ENCODE measurements at regions not wholly inside any gene's neighbourhood (a gene's known extent, or its start where the extent isn't known, plus 50 kb on each side); places are given as distances from the start of the nearest gene placed in this dataset.

DNA sequence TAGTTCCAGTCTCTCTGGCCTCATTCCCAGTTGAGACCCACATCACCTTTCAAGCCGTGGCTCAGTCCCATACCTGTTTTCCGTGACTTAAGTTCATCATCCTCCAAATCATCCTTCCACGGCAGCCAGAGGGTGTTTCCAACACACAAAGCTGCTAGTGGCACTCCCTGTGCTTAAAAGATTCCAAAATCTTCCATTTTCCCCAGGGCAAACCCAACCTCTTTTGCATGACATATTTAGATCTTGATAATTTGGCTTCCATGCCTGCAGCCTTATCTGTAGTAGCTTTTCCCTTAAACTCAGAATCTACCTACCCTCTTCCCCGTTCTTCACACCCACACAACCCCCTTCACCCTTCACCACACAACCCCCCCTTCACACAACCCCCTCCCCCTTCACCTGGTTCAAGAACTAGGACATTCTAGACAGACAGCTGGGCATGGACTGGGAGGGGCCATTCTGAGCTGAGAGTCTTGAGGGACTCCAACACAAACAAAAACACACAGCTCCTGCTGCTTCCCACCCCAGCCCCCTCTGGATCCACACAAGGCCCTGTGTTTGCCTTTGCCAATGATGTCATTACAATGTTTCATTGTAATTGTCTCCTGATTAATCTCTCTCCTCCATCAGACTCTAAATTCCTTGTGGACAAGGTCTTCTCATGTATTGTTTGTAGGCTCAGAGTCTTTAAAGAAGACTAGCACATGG, 268.2 kb downstream of the SH3GL2 start:
- Histone ChIP-seq H3K9me2 (replicated peaks; ENCODE audit: insufficient read depth, low read length) (no peaks in the 10 kb centered on the region), H3K79me2 (ENCODE audit: low read length) (no peaks in the 10 kb centered on the region), H2AFZ (ENCODE audit: low read length) (no peak overlapping the region), H3K9me3 (replicated peaks; ENCODE audit: insufficient read depth, low read length) (no peaks in the 10 kb centered on the region), H3K4me2 (ENCODE audit: low read depth, low read length) (no peak overlapping the region), H3K27ac (ENCODE audit: low read length) (no peak overlapping the region), H3F3A (ENCODE audit: insufficient read depth, low read length) (no peaks in the 10 kb centered on the region), H3K4me3 (ENCODE audit: low read length) (no peak overlapping the region), H3K27me3 (replicated peaks; ENCODE audit: insufficient read depth, low read length) (no peaks in the 10 kb centered on the region), H3K36me3 (replicated peaks; ENCODE audit: insufficient read depth, low read length) (no peaks in the 10 kb centered on the region), H4K20me1 (ENCODE audit: insufficient read depth, low read length) (no peaks in the 10 kb centered on the region), H3K4me1 (ENCODE audit: low read length) (no peaks in the 10 kb centered on the region), H3K9ac (ENCODE audit: low read length) (no peak overlapping the region)
- TF ChIP-seq EZH2phosphoT487 (IDR thresholded peaks at IDR 0.05; ENCODE audit: low read length), result no peak
- no peak for TF ChIP-seq EZH2 (optimal IDR thresholded peaks at IDR 0.05; ENCODE audit: low read depth, low read length)
- TF ChIP-seq, protein P1, sequence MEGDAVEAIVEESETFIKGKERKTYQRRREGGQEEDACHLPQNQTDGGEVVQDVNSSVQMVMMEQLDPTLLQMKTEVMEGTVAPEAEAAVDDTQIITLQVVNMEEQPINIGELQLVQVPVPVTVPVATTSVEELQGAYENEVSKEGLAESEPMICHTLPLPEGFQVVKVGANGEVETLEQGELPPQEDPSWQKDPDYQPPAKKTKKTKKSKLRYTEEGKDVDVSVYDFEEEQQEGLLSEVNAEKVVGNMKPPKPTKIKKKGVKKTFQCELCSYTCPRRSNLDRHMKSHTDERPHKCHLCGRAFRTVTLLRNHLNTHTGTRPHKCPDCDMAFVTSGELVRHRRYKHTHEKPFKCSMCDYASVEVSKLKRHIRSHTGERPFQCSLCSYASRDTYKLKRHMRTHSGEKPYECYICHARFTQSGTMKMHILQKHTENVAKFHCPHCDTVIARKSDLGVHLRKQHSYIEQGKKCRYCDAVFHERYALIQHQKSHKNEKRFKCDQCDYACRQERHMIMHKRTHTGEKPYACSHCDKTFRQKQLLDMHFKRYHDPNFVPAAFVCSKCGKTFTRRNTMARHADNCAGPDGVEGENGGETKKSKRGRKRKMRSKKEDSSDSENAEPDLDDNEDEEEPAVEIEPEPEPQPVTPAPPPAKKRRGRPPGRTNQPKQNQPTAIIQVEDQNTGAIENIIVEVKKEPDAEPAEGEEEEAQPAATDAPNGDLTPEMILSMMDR (IDR thresholded peaks at IDR 0.05; ENCODE audit: low read length), result no peak
- DNase-seq, result no peak

DNA sequence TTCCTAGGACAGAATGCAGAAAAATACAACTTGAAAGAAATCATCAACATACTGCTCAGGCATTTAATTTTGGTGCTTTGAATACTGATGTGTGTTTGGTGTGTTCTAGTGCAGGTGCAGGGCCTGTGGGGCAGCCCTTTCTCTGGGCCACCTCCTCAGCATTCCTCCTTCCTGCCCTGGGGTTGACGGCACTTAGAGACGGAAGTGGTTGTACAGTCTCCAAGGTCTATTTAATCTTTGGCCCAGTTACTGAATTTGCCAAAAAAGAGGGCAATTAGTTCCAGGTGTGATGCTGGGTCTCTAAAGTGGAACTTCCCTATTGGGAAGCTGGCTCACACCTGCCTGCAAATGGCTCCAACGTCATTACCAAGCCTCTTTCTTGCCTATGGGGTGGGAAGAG, 269.0 kb downstream of the SH3GL2 start:
- Histone ChIP-seq H3K36me3 (replicated peaks; ENCODE audit: insufficient read depth, low read length) (no peaks in the 10 kb centered on the region), H3K27me3 (replicated peaks; ENCODE audit: insufficient read depth, low read length) (no peaks in the 10 kb centered on the region), H3K79me2 (ENCODE audit: low read length) (no peaks in the 10 kb centered on the region), H3K4me3 (ENCODE audit: low read length) (no peak overlapping the region), H4K20me1 (ENCODE audit: insufficient read depth, low read length) (no peaks in the 10 kb centered on the region), H3K4me1 (ENCODE audit: low read length) (no peaks in the 10 kb centered on the region), H3K27ac (ENCODE audit: low read length) (no peak overlapping the region), H3K9ac (ENCODE audit: low read length) (no peak overlapping the region), H3K9me3 (replicated peaks; ENCODE audit: insufficient read depth, low read length) (no peaks in the 10 kb centered on the region), H3K4me2 (ENCODE audit: low read depth, low read length) (no peak overlapping the region), H2AFZ (ENCODE audit: low read length) (no peak overlapping the region), H3K9me2 (replicated peaks; ENCODE audit: insufficient read depth, low read length) (no peaks in the 10 kb centered on the region), H3F3A (ENCODE audit: insufficient read depth, low read length) (no peaks in the 10 kb centered on the region)
- TF ChIP-seq EZH2 (optimal IDR thresholded peaks at IDR 0.05; ENCODE audit: low read depth, low read length) (no peak), EZH2phosphoT487 (IDR thresholded peaks at IDR 0.05; ENCODE audit: low read length) (no peak)
- TF ChIP-seq, protein P1 (IDR thresholded peaks at IDR 0.05; ENCODE audit: low read length), result no peak
- DNase-seq, result no peak

DNA sequence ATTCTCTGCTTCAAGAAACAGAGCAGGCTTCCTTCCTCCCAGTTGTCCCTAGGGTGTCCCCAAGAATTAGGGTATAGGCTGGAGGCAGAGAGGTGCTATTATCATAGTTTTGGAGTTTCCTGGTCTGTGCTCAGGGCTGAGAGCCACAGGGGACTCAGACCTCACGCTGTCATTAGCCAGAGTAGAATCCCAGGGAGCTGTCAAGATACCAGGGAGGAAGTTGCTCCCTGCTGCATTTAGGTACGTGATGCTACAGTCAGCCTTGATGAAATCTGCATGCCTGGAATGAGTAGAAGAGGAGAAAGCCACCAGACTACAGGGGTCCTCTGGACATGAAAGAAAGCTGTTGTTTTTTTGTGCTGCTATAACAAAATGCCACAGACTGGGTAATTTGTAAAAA, 273.2 kb downstream of the SH3GL2 start:
- H2AFZ ChIP-seq (ENCODE audit: low read length), result no peak overlapping the region
- no peaks in the 10 kb centered on the region for H3K36me3 ChIP-seq (replicated peaks; ENCODE audit: insufficient read depth, low read length)
- no peak overlapping the region for H3K4me2 ChIP-seq (ENCODE audit: low read depth, low read length)
- no peaks in the 10 kb centered on the region for H3K9me3 ChIP-seq (replicated peaks; ENCODE audit: insufficient read depth, low read length)
- TF ChIP-seq EZH2 (optimal IDR thresholded peaks at IDR 0.05; ENCODE audit: low read depth, low read length), result no peak
- TF ChIP-seq EZH2phosphoT487 (IDR thresholded peaks at IDR 0.05; ENCODE audit: low read length), result no peak
- TF ChIP-seq, protein P1 (IDR thresholded peaks at IDR 0.05; ENCODE audit: low read length), result no peak
- H3K4me1 ChIP-seq (ENCODE audit: low read length), result no peaks in the 10 kb centered on the region
- H3F3A ChIP-seq (ENCODE audit: insufficient read depth, low read length), result no peaks in the 10 kb centered on the region
- no peak overlapping the region for H3K27ac ChIP-seq (ENCODE audit: low read length)
- no peaks in the 10 kb centered on the region for H3K9me2 ChIP-seq (replicated peaks; ENCODE audit: insufficient read depth, low read length)
- no peaks in the 10 kb centered on the region for H4K20me1 ChIP-seq (ENCODE audit: insufficient read depth, low read length)
- H3K79me2 ChIP-seq (ENCODE audit: low read length), result no peaks in the 10 kb centered on the region
- H3K4me3 ChIP-seq (ENCODE audit: low read length), result no peak overlapping the region
- no peak overlapping the region for H3K9ac ChIP-seq (ENCODE audit: low read length)
- H3K27me3 ChIP-seq (replicated peaks; ENCODE audit: insufficient read depth, low read length), result no peaks in the 10 kb centered on the region
- DNase-seq, result no peak

All from MM.1S (cell line).